H1 (cell line): ENCODE measurements at regions not wholly inside any gene's neighbourhood (a gene's known extent, or its start where the extent isn't known, plus 50 kb on each side); places are given as distances from the start of the nearest gene placed in this dataset.

Experiments
- CHD1 ChIP-seq: IDR thresholded peaks from 2 replicates; pipeline ENCODE4 v1.6.1; 2012; ENCODE audit warnings: low read depth, low read length, improper control_type of control experiment
- GABPA ChIP-seq: IDR thresholded peaks from 2 replicates; pipeline ENCODE4 v1.6.1; 2011; ENCODE audit warnings: mild to moderate bottlenecking, low read length, moderate library complexity, borderline replicate concordance; ENCODE audit not compliant: insufficient read depth
- HDAC6 ChIP-seq: IDR thresholded peaks from one replicate; pipeline ENCODE4 v1.7.1; 2012; ENCODE audit warnings: low read depth, mild to moderate bottlenecking, inconsistent platforms, low read length, moderate library complexity
- KDM4A ChIP-seq: IDR thresholded peaks from one replicate; pipeline ENCODE4 v1.7.1; 2012; ENCODE audit warnings: low read depth, mild to moderate bottlenecking, moderate library complexity, low read length, inconsistent platforms; ENCODE audit not compliant: severe bottlenecking
- MAFK ChIP-seq: IDR thresholded peaks from 2 replicates; pipeline ENCODE4 v1.6.1; 2012; ENCODE audit warnings: low read depth, mild to moderate bottlenecking, improper control_type of control experiment, low read length
- TF ChIP-seq, protein P1 (sequence below), 3 experiments: IDR thresholded peaks; 1 replicate in 2 of 3; 2 replicates in 1 of 3; pipeline versions ENCODE4 v1.5.1 to v1.6.1; 2011; ENCODE audit warnings: low read length in 3 of 3, mild to moderate bottlenecking in 3 of 3, inconsistent platforms in 2 of 3, low read depth in 1 of 3, moderate library complexity in 1 of 3; ENCODE audit not compliant: insufficient read depth in 1 of 3; ENCODE audit errors: control extremely low read depth in 1 of 3

DNA sequence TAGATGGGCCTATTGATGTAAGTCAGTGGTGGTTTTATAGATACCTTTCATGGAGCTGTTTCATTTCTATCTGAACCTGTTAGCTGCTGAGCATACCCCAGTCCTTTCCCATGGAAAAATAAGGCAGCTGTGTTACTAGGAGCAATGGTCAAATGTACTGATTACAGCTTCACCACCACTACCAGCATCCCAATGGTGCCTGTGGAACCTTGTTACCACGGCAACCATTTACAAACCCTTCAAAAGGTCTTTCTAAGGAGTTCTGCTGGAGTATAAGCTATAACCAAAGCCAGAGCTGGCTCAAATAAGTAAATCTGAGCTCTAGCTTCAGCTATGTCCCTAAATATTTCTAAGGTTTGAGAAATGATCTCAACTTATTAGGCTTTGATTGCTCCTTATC, 133.4 kb upstream of the ACP3 start (continued):
- TF ChIP-seq, protein P1, sequence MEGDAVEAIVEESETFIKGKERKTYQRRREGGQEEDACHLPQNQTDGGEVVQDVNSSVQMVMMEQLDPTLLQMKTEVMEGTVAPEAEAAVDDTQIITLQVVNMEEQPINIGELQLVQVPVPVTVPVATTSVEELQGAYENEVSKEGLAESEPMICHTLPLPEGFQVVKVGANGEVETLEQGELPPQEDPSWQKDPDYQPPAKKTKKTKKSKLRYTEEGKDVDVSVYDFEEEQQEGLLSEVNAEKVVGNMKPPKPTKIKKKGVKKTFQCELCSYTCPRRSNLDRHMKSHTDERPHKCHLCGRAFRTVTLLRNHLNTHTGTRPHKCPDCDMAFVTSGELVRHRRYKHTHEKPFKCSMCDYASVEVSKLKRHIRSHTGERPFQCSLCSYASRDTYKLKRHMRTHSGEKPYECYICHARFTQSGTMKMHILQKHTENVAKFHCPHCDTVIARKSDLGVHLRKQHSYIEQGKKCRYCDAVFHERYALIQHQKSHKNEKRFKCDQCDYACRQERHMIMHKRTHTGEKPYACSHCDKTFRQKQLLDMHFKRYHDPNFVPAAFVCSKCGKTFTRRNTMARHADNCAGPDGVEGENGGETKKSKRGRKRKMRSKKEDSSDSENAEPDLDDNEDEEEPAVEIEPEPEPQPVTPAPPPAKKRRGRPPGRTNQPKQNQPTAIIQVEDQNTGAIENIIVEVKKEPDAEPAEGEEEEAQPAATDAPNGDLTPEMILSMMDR (IDR thresholded peaks at IDR 0.05; ENCODE audit: control extremely low read depth in 1 of 3, insufficient read depth in 1 of 3, low read depth in 1 of 3, low read length in 3 of 3), result no peak
- no peak for TF ChIP-seq KDM4A
- no peak for TF ChIP-seq HDAC6
- TF ChIP-seq CHD1, result no peak
- TF ChIP-seq GABPA, result no peak
- TF ChIP-seq MAFK, result no peak
